K562 (cell line): ENCODE measurements at regions not wholly inside any gene's neighbourhood (a gene's known extent, or its start where the extent isn't known, plus 50 kb on each side); places are given as distances from the start of the nearest gene placed in this dataset.
"Not testable (repeated sequence)": the region's sequence is repeated elsewhere in the genome, so short reads cannot be mapped to it uniquely, and the experiment has no call there.

Source experiments
- ATAC-seq: fragments of 200-7000 bp; cut with Tn5 transposase; 3 replicates; pipeline ENCODE4 v1.9.1; 2020; ENCODE audit warnings: moderate library complexity
- BruUV-seq: library from RNA; stranded (reverse); fragments of 400-500 nt; replicated peaks from 2 replicates; lab custom pipeline; 2021; lab: Mats Ljungman, UMichigan
- CTCF ChIA-PET: fragments of 300-600 bp; formaldehyde crosslinking; extraction: SDS; loops from one replicate; lab custom pipeline; 2021; ENCODE audit warnings: low intra/inter-chr PET ratio; lab: Yijun Ruan, JAX
- POLR2A ChIA-PET: fragments of 300-600, 350-650 bp; sonication (Branson Sonifier 250); formaldehyde crosslinking; extraction: SDS; loops from one replicate; lab custom pipeline; 2021; ENCODE audit warnings: antibody characterized with exemption, inconsistent platforms; lab: Yijun Ruan, JAX
- DNase-seq, 4 experiments: peaks; one replicate each; pipeline versions ENCODE4 v3.0.0 to v3.0.0-alpha.2; 2011 to 2018; ENCODE audit warnings: low spot score in 3 of 4, mixed read lengths in 3 of 4; ENCODE audit errors: extremely low read depth in 1 of 4
- FAIRE-seq: peaks from 2 replicates; lab custom pipeline; 2011; peaks lifted over from hg19 to GRCh38; lab: Jason Lieb, UNC
- H2AFZ ChIP-seq: 2 replicates; pipeline ENCODE4 v1.6.0; 2011; ENCODE audit warnings: low read depth, low read length, control low read depth, inconsistent platforms
- H3K27ac ChIP-seq: fragments of 200-600 bp; 3 replicates; pipeline ENCODE4 v1.8.0; 2011; ENCODE audit warnings: low read depth, mild to moderate bottlenecking, control low read depth, inconsistent platforms, low read length, moderate library complexity, mixed read lengths; ENCODE audit errors: extremely low read depth
- H3K27me3 ChIP-seq, 2 experiments: fragments of 300-600 bp in 1 of 2; 2 replicates in 1 of 2; 3 replicates in 1 of 2; pipeline versions ENCODE4 v1.6.0 to v1.8.0; 2011; ENCODE audit warnings: inconsistent platforms in 2 of 2, low read length in 2 of 2, mild to moderate bottlenecking in 1 of 2, mixed read lengths in 1 of 2, moderate library complexity in 1 of 2; ENCODE audit not compliant: control insufficient read depth in 2 of 2, insufficient read depth in 2 of 2
- H3K36me3 ChIP-seq: fragments of 300-600 bp; 3 replicates; pipeline ENCODE4 v1.8.0; 2011; ENCODE audit warnings: mild to moderate bottlenecking, low read length, inconsistent platforms; ENCODE audit not compliant: control insufficient read depth, insufficient read depth
- H3K4me1 ChIP-seq, 2 experiments: fragments of 200-600 bp in 1 of 2; replicated peaks in 1 of 2; 2 replicates in 1 of 2; 3 replicates in 1 of 2; pipeline versions ENCODE4 v1.5.1 to v1.8.0; 2011; ENCODE audit warnings: inconsistent platforms in 2 of 2, low read length in 2 of 2, mild to moderate bottlenecking in 1 of 2, mixed read lengths in 1 of 2, moderate library complexity in 1 of 2; ENCODE audit not compliant: control insufficient read depth in 2 of 2, insufficient read depth in 2 of 2
- H3K4me2 ChIP-seq: 2 replicates; pipeline ENCODE4 v1.6.1; 2011; ENCODE audit warnings: low read length, control low read depth, inconsistent platforms, mixed read lengths; ENCODE audit not compliant: insufficient read depth
- H3K4me3 ChIP-seq: fragments of 200-600 bp; sonication (generic), shearing (Covaris generic); 2 replicates; pipeline ENCODE4 v1.5.1; 2016; ENCODE audit warnings: control low read depth, inconsistent platforms
- H3K79me2 ChIP-seq: fragments of 200-600 bp; 3 replicates; pipeline ENCODE4 v1.8.0; 2011; ENCODE audit warnings: low read length, inconsistent platforms; ENCODE audit not compliant: control insufficient read depth, insufficient read depth
- H3K9ac ChIP-seq, 2 experiments: 2 replicates each; pipeline versions ENCODE4 v1.6.0 to v1.6.1; 2011; ENCODE audit warnings: low read depth in 2 of 2, low read length in 2 of 2, control low read depth in 1 of 2, inconsistent platforms in 1 of 2, mild to moderate bottlenecking in 1 of 2, mixed read lengths in 1 of 2; ENCODE audit not compliant: insufficient read depth in 1 of 2
- H3K9me1 ChIP-seq: one replicate; pipeline ENCODE4 v1.6.0; 2011; ENCODE audit warnings: inconsistent platforms, mild to moderate bottlenecking, low read length, moderate library complexity; ENCODE audit not compliant: control insufficient read depth, insufficient read depth
- H3K9me3 ChIP-seq: replicated peaks from 2 replicates; pipeline ENCODE4 v1.5.1; 2011; ENCODE audit warnings: low read depth, low read length, inconsistent platforms; ENCODE audit not compliant: control insufficient read depth, insufficient read depth
- H4K20me1 ChIP-seq: replicated peaks from 2 replicates; pipeline ENCODE4 v1.6.1; 2011; ENCODE audit warnings: low read length, inconsistent platforms, mixed read lengths; ENCODE audit not compliant: control insufficient read depth, insufficient read depth
- BDP1 ChIP-seq: IDR thresholded peaks from 3 replicates; pipeline ENCODE4 v1.6.1; 2011; ENCODE audit not compliant: insufficient read length, insufficient read depth
- CGGBP1 ChIP-seq: fragments of 250-450 bp; sonication (Bioruptor Pico); IDR thresholded peaks from 2 replicates; pipeline ENCODE4 v1.9.0; 2021; ENCODE audit warnings: mild to moderate bottlenecking
- E2F3 ChIP-seq: fragments of 250-450 bp; sonication (Bioruptor Pico); IDR thresholded peaks from 2 replicates; pipeline ENCODE4 v1.4.0; 2020; ENCODE audit warnings: mild to moderate bottlenecking
- FOXA3 ChIP-seq, 2 experiments: fragments of 450-650 bp in 1 of 2; sonication (generic) in 1 of 2; formaldehyde crosslinking; IDR thresholded peaks in 1 of 2; conservative IDR thresholded peaks in 1 of 2; 2 replicates each; pipeline versions ENCODE4 v1.4.0 to v1.8.0; 2020 to 2022; ENCODE audit warnings: mild to moderate bottlenecking in 2 of 2, missing genetic modification reagents in 1 of 2
- JUNB ChIP-seq: fragments of 450-650 bp; formaldehyde crosslinking; conservative IDR thresholded peaks from 2 replicates; pipeline ENCODE4 v1.4.0; 2020; ENCODE audit warnings: mild to moderate bottlenecking
- KDM5B ChIP-seq: fragments of 200-600 bp; sonication (generic); IDR thresholded peaks from 2 replicates; pipeline ENCODE4 v1.6.1; 2012; ENCODE audit warnings: low read depth, mild to moderate bottlenecking, moderate library complexity, low read length, control low read depth, inconsistent platforms; ENCODE audit not compliant: insufficient replicate concordance
- TARDBP ChIP-seq: fragments of 450-650 bp; IDR thresholded peaks from 2 replicates; pipeline ENCODE4 v1.6.1; 2016
- ZKSCAN8 ChIP-seq: fragments of 200-800 bp; sonication (Bioruptor generic); IDR thresholded peaks from 2 replicates; pipeline ENCODE4 v1.6.1; 2016; ENCODE audit warnings: missing genetic modification characterization, missing compliant biosample characterization
- ZNF184 ChIP-seq: sonication (generic); formaldehyde crosslinking; IDR thresholded peaks from 2 replicates; pipeline ENCODE4 v1.5.0; 2020; ENCODE audit warnings: missing genetic modification reagents
- ZNF551 ChIP-seq: fragments of 250-450 bp; sonication (Bioruptor Pico); IDR thresholded peaks from 2 replicates; pipeline ENCODE4 v1.5.0; 2021; ENCODE audit warnings: mild to moderate bottlenecking, moderate library complexity
- WGBS: fragments of 100-300 bp; shearing (Covaris generic); methylation state at CpG from one replicate; pipeline ENCODE4 v1.1.6; 2016; ENCODE audit warnings: low coverage, mixed read lengths; ENCODE audit not compliant: insufficient coverage; ENCODE audit errors: missing lambda C conversion rate; 5-methylcytosine and 5-hydroxymethylcytosine counted together
- in situ Hi-C: fragments of 300-500 bp; cut with MboI; formaldehyde crosslinking; loops from 4 replicates; pipeline ENCODE4 v1.15.0; 2018; ENCODE audit warnings: inconsistent platforms, mixed read lengths
- intact Hi-C: fragments of 100-400 bp; cut with micrococcal nuclease; formaldehyde crosslinking; loops from 2 replicates; pipeline ENCODE4 v1.14.2; 2022
- TF ChIP-seq, protein P1 (sequence below), 2 experiments: IDR thresholded peaks; 2 replicates each; pipeline ENCODE4 v1.6.1; 2011; ENCODE audit warnings: borderline replicate concordance in 1 of 2, control low read depth in 1 of 2, low read depth in 1 of 2, low read length in 1 of 2, mild to moderate bottlenecking in 1 of 2, mixed read lengths in 1 of 2, moderate library complexity in 1 of 2; ENCODE audit not compliant: insufficient read depth in 1 of 2, insufficient read length in 1 of 2, poor library complexity in 1 of 2, severe bottlenecking in 1 of 2; ENCODE audit errors: extremely low read depth in 1 of 2

DNA sequence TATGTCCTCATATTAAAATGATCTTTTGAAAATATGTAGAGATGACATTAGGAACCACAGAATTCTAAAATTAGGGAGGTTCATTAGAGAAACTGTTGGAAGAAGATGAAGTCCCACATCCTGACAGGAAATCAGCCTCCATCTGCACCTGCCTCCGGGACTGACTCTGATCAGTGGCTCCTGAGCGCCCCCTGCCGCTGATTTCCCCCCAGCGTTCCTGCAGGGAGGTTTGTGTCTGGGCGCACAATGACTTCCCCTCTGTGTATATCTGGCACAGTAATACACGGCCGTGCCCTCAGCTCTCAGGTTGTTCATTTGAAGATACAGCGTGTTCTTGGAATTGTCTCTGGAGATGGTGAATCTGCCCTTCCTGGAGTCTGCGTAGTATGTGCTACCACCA, 883.8 kb downstream of the TMEM121 start:
- intact Hi-C loops, H2AFZ ChIP-seq, H3K9me3 ChIP-seq, BruUV-seq, H4K20me1 ChIP-seq, H3K9me1 ChIP-seq, H3K4me1 ChIP-seq, ATAC-seq, H3K36me3 ChIP-seq, DNase-seq, H3K9ac ChIP-seq, H3K27ac ChIP-seq, H3K4me3 ChIP-seq, in situ Hi-C loops, H3K4me2 ChIP-seq, FAIRE-seq, CTCF ChIA-PET, H3K79me2 ChIP-seq, H3K27me3 ChIP-seq, POLR2A ChIA-PET: not testable (repeated sequence)
- 64% methylated on average over 6 of the region's 9 CpGs for WGBS

DNA sequence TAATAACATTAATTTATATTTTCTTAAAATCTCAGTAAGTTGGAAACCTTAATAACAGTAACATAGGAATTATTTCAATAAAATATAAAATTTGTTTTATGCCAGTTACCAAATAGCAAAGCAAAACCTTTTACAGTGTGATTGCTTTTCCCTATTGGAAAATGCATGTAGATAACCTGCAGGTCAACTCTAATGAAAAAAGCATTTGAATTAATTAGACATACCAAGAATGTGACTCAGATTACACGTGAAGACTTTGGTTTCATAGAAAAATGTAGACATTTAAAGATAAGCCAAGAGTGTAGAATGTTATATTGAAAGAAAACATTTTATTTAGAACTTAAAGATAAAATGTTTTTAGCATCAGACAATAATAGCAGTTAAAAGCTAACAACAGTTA, 888.1 kb downstream of the TMEM121 start:
- in situ Hi-C loops (no loop called here), intact Hi-C loops (no loop called here)
- no peaks in the 10 kb centered on the region for H3K27me3 ChIP-seq
- peaks cover 10% of the 10 kb centered on the region for H3K9me3 ChIP-seq
- H3K4me1 ChIP-seq = no peaks in the 10 kb centered on the region
- no peak overlapping the region for H2AFZ ChIP-seq
- H3K36me3 ChIP-seq = no peaks in the 10 kb centered on the region
- no peak overlapping the region for H3K9ac ChIP-seq
- H3K4me2 ChIP-seq = no peak overlapping the region
- no peak overlapping the region for H3K4me3 ChIP-seq
- ATAC-seq = no peak
- no peaks in the 10 kb centered on the region for H3K79me2 ChIP-seq
- ChIA-PET POLR2A (no interaction called here), CTCF (no interaction called here)
- no peak for DNase-seq
- no peaks in the 10 kb centered on the region for H3K9me1 ChIP-seq
- 31% methylated on average over 1 of the region's 1 CpG for WGBS
- no TSS peak for BruUV-seq
- H4K20me1 ChIP-seq = no peaks in the 10 kb centered on the region
- no peak for TF ChIP-seq ZKSCAN8
- TF ChIP-seq JUNB (CRISPR knock-in tag) = no peak
- no peak for TF ChIP-seq E2F3 (CRISPR knock-in tag)
- TF ChIP-seq TARDBP = no peak
- TF ChIP-seq CGGBP1 = no peak
- TF ChIP-seq KDM5B = no peak
- TF ChIP-seq ZNF184 (CRISPR knock-in tag) = no peak
- TF ChIP-seq ZNF551 (CRISPR knock-in tag) = no peak
- no peak for TF ChIP-seq BDP1
- TF ChIP-seq, protein P1, sequence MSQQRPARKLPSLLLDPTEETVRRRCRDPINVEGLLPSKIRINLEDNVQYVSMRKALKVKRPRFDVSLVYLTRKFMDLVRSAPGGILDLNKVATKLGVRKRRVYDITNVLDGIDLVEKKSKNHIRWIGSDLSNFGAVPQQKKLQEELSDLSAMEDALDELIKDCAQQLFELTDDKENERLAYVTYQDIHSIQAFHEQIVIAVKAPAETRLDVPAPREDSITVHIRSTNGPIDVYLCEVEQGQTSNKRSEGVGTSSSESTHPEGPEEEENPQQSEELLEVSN (IDR thresholded peaks at IDR 0.05; ENCODE audit: borderline replicate concordance in 1 of 2, extremely low read depth in 1 of 2, insufficient read depth in 1 of 2, insufficient read length in 1 of 2, low read depth in 1 of 2, low read length in 1 of 2, poor library complexity in 1 of 2, severe bottlenecking in 1 of 2) = no peak
- no peak for TF ChIP-seq FOXA3 (CRISPR knock-in tag; conservative IDR thresholded peaks at IDR 0.05 in 1 of 2, IDR thresholded peaks at IDR 0.05 in 1 of 2)
- TF ChIP-seq, all 486 proteins: peak for 0
- no peak for FAIRE-seq
- H3K27ac ChIP-seq = no peak overlapping the region
